ENCODE measurements at regions not wholly inside any gene's neighbourhood (a gene's known extent, or its start where the extent isn't known, plus 50 kb on each side); places are given as distances from the start of the nearest gene placed in this dataset.

- no peak for ATAC-seq
- TF ChIP-seq CSRNP3 (CRISPR knock-in tag; IDR thresholded peaks at IDR 0.05) (no peak), CSDC2 (CRISPR knock-in tag; IDR thresholded peaks at IDR 0.05) (no peak), ZFP3 (CRISPR knock-in tag; IDR thresholded peaks at IDR 0.05) (no peak), PATZ1 (CRISPR knock-in tag; IDR thresholded peaks at IDR 0.05; ENCODE audit: borderline replicate concordance) (no peak), ARNTL (CRISPR knock-in tag; IDR thresholded peaks at IDR 0.05; ENCODE audit: borderline replicate concordance, low read depth) (no peak), RARB (CRISPR knock-in tag; IDR thresholded peaks at IDR 0.05) (no peak), ZNF565 (CRISPR knock-in tag; conservative IDR thresholded peaks at IDR 0.05; ENCODE audit: low read depth) (no peak), ZFP30 (CRISPR knock-in tag; IDR thresholded peaks at IDR 0.05) (no peak), PPARA (CRISPR knock-in tag; IDR thresholded peaks at IDR 0.05; ENCODE audit: borderline replicate concordance) (no peak)
These were observed 86.2 kb upstream of the PIK3R1 start for GRCh38 chr5:68129364-68129763.

- no peak for ATAC-seq
- no peak for TF ChIP-seq ISL1 (CRISPR knock-in tag; IDR thresholded peaks at IDR 0.05)
- TF ChIP-seq POU6F1 (CRISPR knock-in tag; IDR thresholded peaks at IDR 0.05; ENCODE audit: borderline replicate concordance, low read depth), result no peak
- TF ChIP-seq ZFP3 (CRISPR knock-in tag; IDR thresholded peaks at IDR 0.05), result no peak
- TF ChIP-seq TOX (CRISPR knock-in tag; IDR thresholded peaks at IDR 0.05; ENCODE audit: borderline replicate concordance), result no peak
- TF ChIP-seq ZNF8 (CRISPR knock-in tag; IDR thresholded peaks at IDR 0.05), result no peak
- no peak for TF ChIP-seq CSRNP3 (CRISPR knock-in tag; IDR thresholded peaks at IDR 0.05)
- TF ChIP-seq ZNF70 (CRISPR knock-in tag; IDR thresholded peaks at IDR 0.05), result no peak
- no peak for TF ChIP-seq SNAI2 (CRISPR knock-in tag; IDR thresholded peaks at IDR 0.05)
- TF ChIP-seq PATZ1 (CRISPR knock-in tag; IDR thresholded peaks at IDR 0.05; ENCODE audit: borderline replicate concordance), result no peak
- no peak for TF ChIP-seq TCF4 (CRISPR knock-in tag; IDR thresholded peaks at IDR 0.05; ENCODE audit: borderline replicate concordance)
- no peak for TF ChIP-seq ZFP30 (CRISPR knock-in tag; IDR thresholded peaks at IDR 0.05)
These were observed 88.7 kb upstream of the PIK3R1 start for GRCh38 chr5:68126886-68127285.

- ATAC-seq, result no peak
- TF ChIP-seq PATZ1 (CRISPR knock-in tag; IDR thresholded peaks at IDR 0.05; ENCODE audit: borderline replicate concordance) (no peak), ZNF8 (CRISPR knock-in tag; IDR thresholded peaks at IDR 0.05) (no peak), ESRRG (CRISPR knock-in tag; IDR thresholded peaks at IDR 0.05) (no peak), BACH2 (CRISPR knock-in tag; IDR thresholded peaks at IDR 0.05; ENCODE audit: borderline replicate concordance) (no peak), ZFP3 (CRISPR knock-in tag; IDR thresholded peaks at IDR 0.05) (no peak), TSHZ2 (CRISPR knock-in tag; IDR thresholded peaks at IDR 0.05) (no peak), ISL1 (CRISPR knock-in tag; IDR thresholded peaks at IDR 0.05) (no peak), ARNTL (CRISPR knock-in tag; IDR thresholded peaks at IDR 0.05; ENCODE audit: borderline replicate concordance, low read depth) (no peak), POU6F1 (CRISPR knock-in tag; IDR thresholded peaks at IDR 0.05; ENCODE audit: borderline replicate concordance, low read depth) (no peak)
These were observed 92.9 kb upstream of the PIK3R1 start for GRCh38 chr5:68122439-68123328.

Measured in SK-N-SH treated with all-trans-retinoic acid at 6 μM for 48 hours (cell line).